Umbilical cord (tissue), 1 donor: ENCODE measurements at regions not wholly inside any gene's neighbourhood (a gene's known extent, or its start where the extent isn't known, plus 50 kb on each side); places are given as distances from the start of the nearest gene placed in this dataset.

Source experiments
- DNase-seq: peaks from one replicate; pipeline ENCODE4 v3.0.0-alpha.2; 2015; ENCODE audit warnings: low spot score

DNA sequence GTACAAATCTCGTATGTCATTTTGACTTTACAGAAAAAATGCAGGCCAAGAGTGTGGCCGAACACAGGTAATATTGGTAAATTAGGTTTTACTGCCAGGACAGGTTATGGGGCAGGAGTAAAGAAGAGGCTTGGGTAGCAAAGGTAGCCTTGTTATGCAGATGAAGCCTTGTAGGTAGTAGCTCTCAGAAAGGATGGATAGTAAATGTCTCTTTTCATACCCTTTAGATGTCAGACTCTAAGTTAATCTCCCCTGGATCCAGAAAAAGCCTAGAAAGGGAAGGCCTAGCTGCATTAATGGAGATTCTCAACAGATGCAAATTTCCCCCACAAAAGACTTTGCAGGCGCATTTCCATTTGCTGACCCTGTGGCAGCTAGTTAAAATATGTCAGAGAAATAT is 1445.1 kb upstream of the CADM2 start:
- DNase-seq: no peak

DNA sequence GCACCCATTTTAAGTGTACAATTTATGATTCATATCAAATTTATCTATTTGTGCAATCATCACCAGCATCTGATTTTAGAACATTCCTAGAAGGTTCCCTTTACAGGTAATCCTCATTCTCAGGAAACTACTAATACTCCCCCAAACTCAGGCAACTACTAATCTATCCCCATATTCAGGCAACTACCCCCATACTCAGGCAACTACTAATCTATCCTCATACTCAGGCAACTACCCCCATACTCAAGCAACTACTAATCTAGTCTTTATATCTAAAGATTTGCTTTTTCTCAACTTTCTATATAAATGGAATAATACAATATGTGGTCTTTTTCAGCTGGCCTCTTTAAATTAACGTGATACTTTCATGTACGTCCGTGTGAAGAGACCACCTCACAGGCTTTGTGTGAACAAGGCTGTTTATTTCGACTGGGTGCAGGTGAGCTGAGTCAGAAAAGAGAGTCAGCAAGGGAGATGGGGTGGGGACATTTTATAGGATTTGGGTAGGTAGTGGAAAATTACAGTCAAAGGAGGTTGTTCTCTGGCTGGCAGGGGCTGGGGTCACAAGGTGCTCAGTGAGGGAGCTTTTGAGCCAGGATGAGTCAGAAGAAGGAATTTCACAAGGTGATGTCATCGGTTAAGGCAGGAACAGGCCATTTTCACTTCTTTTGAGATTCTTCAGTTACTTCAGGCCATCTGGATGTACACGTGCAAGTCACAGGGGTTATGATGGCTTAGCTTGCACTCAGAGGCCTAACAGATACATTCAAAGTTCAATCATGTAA is 1444.5 kb upstream of the CADM2 start:
- DNase-seq: no peak

- DNase-seq: no peak
Measured at GRCh38 chr3:83515123-83515522, 1443.7 kb upstream of the CADM2 start.

GRCh38 chr3:83523470-83524073 is 1435.2 kb upstream of the CADM2 start:
- peak; percentile 76 for DNase-seq

DNA sequence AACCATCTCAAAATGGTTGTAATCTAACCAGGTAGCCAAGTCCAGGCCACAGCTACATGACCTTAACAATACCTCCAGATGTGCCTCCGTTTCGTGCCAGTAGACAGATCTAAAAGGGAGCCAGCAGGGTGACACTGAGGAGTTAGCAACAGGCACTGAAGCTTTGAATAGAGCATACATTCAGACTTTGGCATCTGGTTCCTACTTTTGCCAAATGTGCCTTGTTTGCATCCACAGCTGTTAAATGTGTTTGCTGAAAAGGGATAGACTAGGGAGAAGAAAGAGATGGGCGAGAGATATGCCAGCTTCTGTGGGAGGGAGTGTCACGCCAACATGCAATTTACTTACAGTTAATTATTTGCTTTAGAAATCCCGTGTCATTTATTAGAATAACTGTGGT is 1433.9 kb upstream of the CADM2 start:
- DNase-seq: no peak

- DNase-seq: no peak
Measured at GRCh38 chr3:83559082-83559481, 1399.7 kb upstream of the CADM2 start.

DNA sequence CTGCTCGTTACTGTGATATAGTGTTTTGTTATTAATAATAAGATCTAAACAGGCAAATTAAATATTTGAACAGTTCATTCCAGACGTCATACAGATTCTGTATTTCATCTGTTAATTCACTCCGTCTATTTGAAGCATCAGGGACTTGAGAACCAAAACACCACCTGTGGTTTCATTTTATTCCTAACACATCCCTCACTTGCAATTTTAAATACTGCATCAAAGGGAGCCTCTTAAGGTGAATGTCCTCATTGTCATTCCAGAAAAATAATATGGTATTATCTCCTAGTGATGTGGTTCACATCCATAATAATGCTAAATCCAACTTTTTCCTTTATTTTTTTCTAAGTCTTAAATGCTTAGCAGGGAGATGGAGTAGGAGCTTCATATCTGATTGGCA is 1390.9 kb upstream of the CADM2 start:
- no peak for DNase-seq

DNA sequence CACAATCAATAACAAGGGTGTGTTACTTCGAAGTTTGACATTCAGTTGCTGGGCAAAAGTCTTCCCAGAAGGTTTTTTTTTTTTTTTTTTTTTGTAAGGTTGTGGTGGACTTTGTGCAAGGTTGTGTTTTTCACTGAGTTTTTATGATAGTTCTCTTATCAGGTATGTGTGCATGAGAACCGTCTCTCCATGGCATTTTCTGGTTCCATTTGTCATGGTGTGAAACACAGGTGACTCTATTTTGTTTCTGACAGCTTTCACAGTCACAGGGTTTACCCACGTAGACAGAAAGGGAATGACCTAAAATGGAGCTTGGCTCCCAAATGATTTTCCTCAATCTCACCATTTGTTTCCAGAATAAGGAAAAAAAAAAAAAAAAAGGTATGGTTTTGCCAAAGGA is 1377.2 kb upstream of the CADM2 start:
- DNase-seq: no peak

GRCh38 chr3:83601704-83602103 is 1357.1 kb upstream of the CADM2 start:
- no peak for DNase-seq

DNA sequence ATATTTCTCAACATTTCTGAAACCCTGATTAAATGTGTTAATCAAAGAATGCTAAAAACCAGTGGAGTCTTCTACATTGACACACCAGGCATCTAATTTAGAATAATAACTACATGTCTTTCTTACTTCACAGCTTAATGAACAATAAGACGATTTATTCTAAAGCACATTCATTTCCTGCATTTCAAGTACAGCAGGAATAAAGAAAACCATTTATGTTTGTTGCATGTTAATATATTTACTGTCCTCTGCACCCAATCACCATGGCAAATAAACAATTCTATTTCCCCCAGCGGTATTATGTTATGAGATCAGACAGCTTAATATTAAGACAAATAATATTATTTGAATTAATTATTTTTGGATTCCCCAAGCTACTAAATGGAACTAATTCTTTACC is 1336.3 kb upstream of the CADM2 start:
- no peak for DNase-seq

DNA sequence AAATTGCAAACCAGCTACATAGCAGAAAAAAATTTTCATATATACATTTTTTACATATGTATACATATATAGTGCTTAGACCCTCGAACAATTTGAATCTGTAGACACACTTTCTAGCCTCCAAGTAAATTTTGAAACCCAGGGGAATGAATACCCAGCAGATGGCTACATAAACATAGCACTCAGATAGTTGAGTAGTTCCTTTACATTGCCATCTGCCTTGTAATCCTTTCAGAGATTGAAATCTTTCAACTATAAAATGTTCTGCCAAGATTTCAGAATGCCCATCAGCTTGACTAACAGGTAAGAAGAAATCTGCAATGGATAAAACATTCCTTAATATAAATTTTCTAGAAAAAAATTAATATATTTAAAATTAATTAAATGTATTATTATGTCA is 1333.5 kb upstream of the CADM2 start:
- no peak for DNase-seq

DNA sequence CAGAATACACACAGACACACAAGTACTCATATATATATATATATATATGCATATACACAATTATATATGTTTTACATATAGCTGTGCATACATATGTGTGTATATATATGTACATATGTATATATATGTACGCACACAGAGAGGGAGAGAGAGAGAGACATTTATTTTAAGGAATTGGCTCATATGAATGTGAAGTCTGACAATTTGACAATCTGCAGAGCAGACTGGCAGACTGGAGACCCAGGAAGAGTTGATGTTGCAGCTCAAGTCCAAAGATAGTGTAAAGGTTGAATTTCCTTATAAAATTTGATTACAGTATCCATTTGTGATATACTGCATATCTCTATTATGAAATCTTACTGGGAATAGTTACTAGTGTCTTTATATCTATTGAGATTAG is 1330.3 kb upstream of the CADM2 start:
- no peak for DNase-seq

DNA sequence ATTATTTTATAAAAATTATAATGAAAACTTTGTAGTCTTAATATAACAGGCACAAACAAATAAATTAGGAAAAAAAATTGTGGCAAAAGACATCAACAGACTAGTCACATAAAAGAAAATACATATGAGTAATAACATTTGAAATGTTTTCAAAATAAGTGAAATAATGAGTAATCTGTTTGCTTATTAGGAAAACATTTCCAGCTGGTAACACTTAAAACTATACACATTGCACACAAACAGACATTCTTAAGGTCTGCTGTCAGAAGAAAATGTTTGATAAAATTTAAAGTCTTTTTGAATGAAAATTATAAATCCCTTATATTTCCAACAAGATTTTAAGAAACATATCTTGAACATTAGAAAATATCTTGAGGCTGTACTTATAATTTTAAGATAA is 1326.3 kb upstream of the CADM2 start:
- no peak for DNase-seq

DNA sequence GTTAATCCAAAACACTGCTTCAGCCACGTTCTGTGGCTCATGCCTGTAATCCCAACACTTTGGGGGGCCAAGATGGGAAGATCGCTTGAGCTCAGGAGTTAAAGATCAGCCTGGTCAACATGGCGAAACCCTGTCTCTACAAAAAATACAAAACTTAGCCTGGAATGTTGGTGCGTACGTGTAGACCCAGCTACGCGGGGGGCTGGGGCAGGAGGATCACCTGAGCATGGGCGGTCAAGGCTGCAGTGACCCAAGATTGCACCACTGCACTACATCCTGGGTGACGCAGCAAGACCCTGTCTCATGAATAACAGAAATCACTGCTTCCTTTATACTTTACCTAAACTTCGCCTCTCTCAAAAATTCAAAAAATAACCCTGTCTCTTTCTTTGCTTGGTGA is 1325.0 kb upstream of the CADM2 start:
- no peak for DNase-seq

DNA sequence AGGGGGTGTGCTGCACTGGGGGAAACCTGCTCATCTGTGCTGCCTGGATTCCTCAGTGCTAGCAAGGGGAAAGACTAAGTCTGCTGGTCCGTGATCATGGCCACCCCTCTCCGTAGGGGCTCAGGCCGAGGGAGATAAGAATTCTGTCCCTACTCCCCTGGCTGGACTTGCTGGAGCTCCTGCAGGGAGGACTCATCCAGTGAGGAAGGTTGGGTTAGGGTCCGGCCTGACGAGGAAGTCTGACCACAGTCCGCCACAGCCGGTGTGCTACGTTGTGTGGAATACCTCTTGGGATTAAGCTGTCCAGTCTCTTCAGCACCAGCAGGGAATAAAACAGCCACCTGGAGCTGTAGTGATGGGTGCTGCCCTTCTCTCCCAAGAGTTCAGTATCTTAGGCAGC is 1309.1 kb upstream of the CADM2 start:
- DNase-seq: no peak

- no peak for DNase-seq
Measured at GRCh38 chr3:83655083-83655482, 1303.7 kb upstream of the CADM2 start.

DNA sequence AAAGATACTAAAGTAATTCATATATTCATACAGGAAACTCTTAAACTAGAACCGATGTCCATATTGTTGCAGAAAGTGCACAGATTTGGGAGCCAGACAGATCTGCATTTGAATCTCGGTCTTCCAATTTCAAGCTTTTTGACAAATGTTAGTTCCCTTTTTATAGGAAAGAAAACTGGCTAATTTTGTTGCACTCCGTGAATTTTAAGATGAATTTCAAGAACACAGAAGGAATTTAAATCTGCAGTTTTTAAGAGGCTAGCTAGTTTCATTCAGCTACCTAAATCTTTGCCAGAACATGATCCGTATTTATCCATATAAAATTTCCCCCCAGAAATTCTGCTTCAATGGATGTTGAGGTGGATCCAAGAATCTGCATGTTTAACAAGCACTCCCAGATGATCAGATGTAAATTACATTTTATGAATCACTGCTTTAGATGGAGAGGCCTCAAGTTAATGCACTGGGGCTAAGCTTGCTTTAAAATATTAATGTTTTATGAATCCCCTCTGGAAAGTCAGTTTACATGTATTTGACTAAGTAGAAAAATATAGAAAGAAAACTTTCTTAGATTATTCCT is 1296.3 kb upstream of the CADM2 start:
- peak; percentile 2 for DNase-seq

DNA sequence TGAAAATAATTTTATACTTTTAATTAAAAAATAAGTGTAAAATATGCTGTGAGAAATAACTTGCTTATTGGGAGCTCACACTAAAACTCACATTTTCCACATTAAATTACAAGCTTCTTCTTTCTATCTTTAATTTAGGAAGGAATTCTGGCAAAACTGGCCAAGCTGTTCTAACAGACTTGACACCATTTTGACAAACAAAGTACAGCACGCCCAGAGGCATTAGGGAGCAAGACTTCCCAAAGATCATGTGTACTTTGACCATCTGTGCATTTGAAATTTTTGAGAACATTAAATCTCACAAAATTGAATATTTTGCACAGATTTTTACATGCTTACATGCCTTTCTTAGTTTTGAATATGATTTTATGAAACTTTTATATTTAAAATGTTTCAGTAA is 1288.4 kb upstream of the CADM2 start:
- DNase-seq: no peak

DNA sequence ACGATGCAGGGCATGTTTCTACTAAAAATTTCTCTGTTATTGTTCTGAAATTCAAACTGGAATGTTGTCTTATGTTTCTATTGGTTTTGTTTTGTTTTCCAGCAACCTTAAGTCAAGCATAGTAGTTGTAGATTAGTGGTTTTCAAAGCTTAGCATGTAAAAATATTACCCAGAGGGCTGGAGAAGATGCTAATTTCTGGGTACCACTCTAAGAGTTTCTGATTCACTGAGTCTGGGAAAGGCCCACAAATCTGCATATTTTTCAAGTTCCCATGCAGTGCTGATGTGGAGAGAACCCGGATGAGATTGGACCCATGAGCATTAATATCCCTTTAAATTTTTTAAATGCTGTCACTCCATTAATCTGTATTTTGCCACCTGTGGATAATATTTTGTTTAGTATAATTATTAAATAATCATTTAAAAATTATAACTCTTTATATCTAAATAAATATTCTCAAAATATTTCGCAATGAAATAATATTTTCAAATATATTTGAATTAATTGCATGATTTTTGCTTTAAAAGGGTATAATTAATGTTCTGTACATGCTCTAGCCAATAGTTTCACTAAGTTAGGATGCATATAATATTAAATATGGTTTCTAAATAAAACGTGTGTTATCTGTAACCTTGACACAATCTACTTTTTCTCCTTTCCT is 1274.7 kb upstream of the CADM2 start:
- no peak for DNase-seq

GRCh38 chr3:83706669-83707068 is 1252.1 kb upstream of the CADM2 start:
- DNase-seq: no peak

GRCh38 chr3:83715307-83715706 is 1243.5 kb upstream of the CADM2 start:
- no peak for DNase-seq

DNA sequence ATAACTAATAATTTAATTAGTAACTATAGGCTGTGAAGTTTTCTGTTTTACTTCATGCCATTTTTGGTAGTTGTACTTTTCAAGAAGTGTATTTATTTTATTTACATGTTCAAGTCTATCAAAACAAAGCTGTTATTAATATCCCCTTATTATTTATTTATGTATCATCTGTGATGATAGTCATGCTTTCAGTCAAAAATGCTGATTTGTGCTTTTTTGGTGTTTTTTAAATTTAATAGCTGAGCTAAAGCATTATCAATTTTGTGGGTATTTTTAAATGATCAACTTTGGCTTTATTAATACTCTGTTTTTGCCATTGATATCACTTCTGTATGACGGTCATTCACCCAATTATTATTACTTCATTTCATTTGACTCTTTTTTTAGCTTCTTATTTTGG is 1229.2 kb upstream of the CADM2 start:
- DNase-seq: no peak

GRCh38 chr3:83734656-83735055 is 1224.1 kb upstream of the CADM2 start:
- no peak for DNase-seq
